ENCODE measurements at regions not wholly inside any gene's neighbourhood (a gene's known extent, or its start where the extent isn't known, plus 50 kb on each side); places are given as distances from the start of the nearest gene placed in this dataset.

GRCh38 chr7:142383841-142384492 lies 126.1 kb upstream of the PRSS58 start:
- Histone ChIP-seq H3K27ac (ENCODE audit: extremely low read length, insufficient read depth, low read length) (no peak overlapping the region), H3K4me1 (ENCODE audit: insufficient read depth, low read length) (peaks cover 9% of the 10 kb centered on the region), H2AFZ (ENCODE audit: low read length) (no peak overlapping the region), H3K9ac (ENCODE audit: insufficient read depth, low read depth, low read length) (no peak overlapping the region), H3K4me3 (replicated peaks in 1 of 3; ENCODE audit: insufficient read depth in 1 of 3, low read depth in 2 of 3, low read length in 3 of 3) (no peak overlapping the region), H4K20me1 (ENCODE audit: insufficient read depth, low read length) (no peaks in the 10 kb centered on the region), H3K79me2 (ENCODE audit: insufficient read depth, low read length) (no peaks in the 10 kb centered on the region), H3K27me3 (ENCODE audit: control insufficient read depth in 1 of 2, insufficient read depth in 2 of 2, low read length in 2 of 2) (0 out of 5 replicates have a peak, but pooled peaks cover 0 to 1% of the 10 kb centered on the region in 2 experiments), H3K36me3 (replicated peaks in 1 of 2; ENCODE audit: control insufficient read depth in 1 of 2, insufficient read depth in 2 of 2, low read length in 2 of 2) (no peaks in the 10 kb centered on the region), H3K4me2 (ENCODE audit: low read depth, low read length) (no peak overlapping the region), H3K9me3 (ENCODE audit: low read length) (no peaks in the 10 kb centered on the region)
- POLR2A ChIA-PET, result no interaction called here
- WGBS (ENCODE audit: low lambda C conversion rate), result 15% methylated on average over 6 of the region's 6 CpGs
- intact Hi-C loops (cut with micrococcal nuclease; ENCODE audit: unreplicated experiment), result no loop called here
- CTCF ChIA-PET (ENCODE audit: low intra/inter-chr PET ratio, low total read pairs), result no interaction called here
- in situ Hi-C loops (cut with HindIII; ENCODE audit: extremely low pct_ligation_motif_present, low pct_unique_long_range_greater_than_20kb), result no loop called here
- BruUV-seq (replicated peaks), result no TSS peak
- DNase-seq (ENCODE audit: low spot score) (no peak), ATAC-seq (no peak), FAIRE-seq (no peak)
- TF ChIP-seq ZNF552 (CRISPR knock-in tag; IDR thresholded peaks at IDR 0.05; ENCODE audit: borderline replicate concordance) (no peak), PCBP1 (IDR thresholded peaks at IDR 0.05; ENCODE audit: borderline replicate concordance, low read depth, low read length) (no peak), ZNF260 (CRISPR knock-in tag; IDR thresholded peaks at IDR 0.05; ENCODE audit: borderline replicate concordance, low read depth) (no peak), ATRX (CRISPR knock-in tag; IDR thresholded peaks at IDR 0.05; ENCODE audit: borderline replicate concordance) (no peak), SOX6 (IDR thresholded peaks at IDR 0.05) (no peak), SOX6 (CRISPR knock-in tag; IDR thresholded peaks at IDR 0.05) (no peak), SNAPC2 (CRISPR knock-in tag; IDR thresholded peaks at IDR 0.05) (no peak), RXRB (CRISPR knock-in tag; IDR thresholded peaks at IDR 0.05; ENCODE audit: borderline replicate concordance) (no peak), ZFP90 (CRISPR knock-in tag; IDR thresholded peaks at IDR 0.05; ENCODE audit: borderline replicate concordance) (no peak), NFIC (IDR thresholded peaks at IDR 0.05; ENCODE audit: low read length) (no peak), ZNF574 (CRISPR knock-in tag; IDR thresholded peaks at IDR 0.05) (no peak), RXRA (CRISPR knock-in tag; IDR thresholded peaks at IDR 0.05) (no peak), ZNF678 (CRISPR knock-in tag; IDR thresholded peaks at IDR 0.05) (no peak), ZNF772 (CRISPR knock-in tag; IDR thresholded peaks at IDR 0.05) (no peak), ZNF484 (CRISPR knock-in tag; IDR thresholded peaks at IDR 0.05; ENCODE audit: borderline replicate concordance, low read depth) (no peak), EED (CRISPR knock-in tag; IDR thresholded peaks at IDR 0.05) (no peak), ZNF362 (CRISPR knock-in tag; IDR thresholded peaks at IDR 0.05; ENCODE audit: borderline replicate concordance) (no peak), PITX1 (CRISPR knock-in tag; IDR thresholded peaks at IDR 0.05) (no peak)
- TF ChIP-seq, protein P1, sequence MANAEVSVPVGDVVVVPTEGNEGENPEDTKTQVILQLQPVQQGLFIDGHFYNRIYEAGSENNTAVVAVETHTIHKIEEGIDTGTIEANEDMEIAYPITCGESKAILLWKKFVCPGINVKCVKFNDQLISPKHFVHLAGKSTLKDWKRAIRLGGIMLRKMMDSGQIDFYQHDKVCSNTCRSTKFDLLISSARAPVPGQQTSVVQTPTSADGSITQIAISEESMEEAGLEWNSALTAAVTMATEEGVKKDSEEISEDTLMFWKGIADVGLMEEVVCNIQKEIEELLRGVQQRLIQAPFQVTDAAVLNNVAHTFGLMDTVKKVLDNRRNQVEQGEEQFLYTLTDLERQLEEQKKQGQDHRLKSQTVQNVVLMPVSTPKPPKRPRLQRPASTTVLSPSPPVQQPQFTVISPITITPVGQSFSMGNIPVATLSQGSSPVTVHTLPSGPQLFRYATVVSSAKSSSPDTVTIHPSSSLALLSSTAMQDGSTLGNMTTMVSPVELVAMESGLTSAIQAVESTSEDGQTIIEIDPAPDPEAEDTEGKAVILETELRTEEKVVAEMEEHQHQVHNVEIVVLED (CRISPR knock-in tag; IDR thresholded peaks at IDR 0.05; ENCODE audit: borderline replicate concordance), result no peak
- TF ChIP-seq, protein P2, sequence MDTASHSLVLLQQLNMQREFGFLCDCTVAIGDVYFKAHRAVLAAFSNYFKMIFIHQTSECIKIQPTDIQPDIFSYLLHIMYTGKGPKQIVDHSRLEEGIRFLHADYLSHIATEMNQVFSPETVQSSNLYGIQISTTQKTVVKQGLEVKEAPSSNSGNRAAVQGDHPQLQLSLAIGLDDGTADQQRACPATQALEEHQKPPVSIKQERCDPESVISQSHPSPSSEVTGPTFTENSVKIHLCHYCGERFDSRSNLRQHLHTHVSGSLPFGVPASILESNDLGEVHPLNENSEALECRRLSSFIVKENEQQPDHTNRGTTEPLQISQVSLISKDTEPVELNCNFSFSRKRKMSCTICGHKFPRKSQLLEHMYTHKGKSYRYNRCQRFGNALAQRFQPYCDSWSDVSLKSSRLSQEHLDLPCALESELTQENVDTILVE (CRISPR knock-in tag; IDR thresholded peaks at IDR 0.05), result no peak
